Ovary (tissue), 3 donors: ENCODE measurements at regions not wholly inside any gene's neighbourhood (a gene's known extent, or its start where the extent isn't known, plus 50 kb on each side); places are given as distances from the start of the nearest gene placed in this dataset.

Source experiments
- CTCF ChIP-seq, 3 donors: fragments of 450-650 bp in 2 of 3; fragments of 200-600 bp in 1 of 3; IDR thresholded peaks; one replicate each; pipeline versions ENCODE4 v1.5.1 to v1.8.0; 2016 to 2022; ENCODE audit warnings: antibody characterized with exemption in 3 of 3, mild to moderate bottlenecking in 1 of 3
- POLR2A ChIP-seq: fragments of 450-650 bp; IDR thresholded peaks from one replicate; pipeline ENCODE4 v1.6.1; 2017; ENCODE audit warnings: antibody characterized with exemption, mild to moderate bottlenecking, moderate library complexity
- donor health status: DM: no; HTN: no; CAD: no.

DNA sequence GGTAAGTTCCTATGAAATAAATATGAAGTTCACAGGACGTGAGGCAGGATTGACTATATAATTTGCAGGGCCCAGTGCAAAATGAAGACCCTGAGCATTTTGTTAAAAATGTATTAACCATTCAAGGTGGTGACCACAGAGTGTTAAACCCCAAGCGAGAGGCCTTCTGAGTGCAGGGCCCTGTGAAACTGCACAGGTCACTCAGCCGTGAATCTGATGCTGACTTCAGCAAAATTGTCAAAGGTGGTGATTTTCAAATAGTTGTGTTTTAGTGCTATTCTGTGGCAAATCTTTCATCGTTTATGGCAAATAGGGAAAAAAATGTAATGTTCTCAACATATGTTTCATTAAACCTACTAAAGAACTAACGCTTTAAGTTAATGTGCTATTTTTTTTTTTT, 334.0 kb upstream of the NAV3 start:
- TF ChIP-seq CTCF (IDR thresholded peaks at IDR 0.05) (no peak), POLR2A (no peak)
